ENCODE measurements at regions not wholly inside any gene's neighbourhood (a gene's known extent, or its start where the extent isn't known, plus 50 kb on each side); places are given as distances from the start of the nearest gene placed in this dataset.

DNA sequence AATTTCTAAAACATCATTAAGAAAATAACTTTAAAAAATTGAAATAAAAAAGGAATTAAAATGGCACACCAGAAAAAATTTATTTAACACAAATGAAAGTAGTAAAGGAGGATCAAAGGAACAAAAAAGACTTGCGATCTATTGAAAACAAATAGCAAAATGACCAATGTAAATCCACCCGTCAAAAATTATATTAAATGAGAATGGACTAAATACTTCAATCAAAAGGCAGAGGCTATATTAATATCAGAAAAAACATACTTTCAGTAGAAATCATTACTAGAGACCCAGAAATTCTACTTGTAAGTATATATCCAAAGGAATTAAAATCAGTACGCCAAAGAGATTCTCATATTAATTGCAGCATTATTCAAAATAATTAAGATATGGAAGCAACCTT is 293.1 kb upstream of the SOX4 start:
- no peak for TF ChIP-seq EP300 (IDR thresholded peaks at IDR 0.05)
- TF ChIP-seq, protein P1, sequence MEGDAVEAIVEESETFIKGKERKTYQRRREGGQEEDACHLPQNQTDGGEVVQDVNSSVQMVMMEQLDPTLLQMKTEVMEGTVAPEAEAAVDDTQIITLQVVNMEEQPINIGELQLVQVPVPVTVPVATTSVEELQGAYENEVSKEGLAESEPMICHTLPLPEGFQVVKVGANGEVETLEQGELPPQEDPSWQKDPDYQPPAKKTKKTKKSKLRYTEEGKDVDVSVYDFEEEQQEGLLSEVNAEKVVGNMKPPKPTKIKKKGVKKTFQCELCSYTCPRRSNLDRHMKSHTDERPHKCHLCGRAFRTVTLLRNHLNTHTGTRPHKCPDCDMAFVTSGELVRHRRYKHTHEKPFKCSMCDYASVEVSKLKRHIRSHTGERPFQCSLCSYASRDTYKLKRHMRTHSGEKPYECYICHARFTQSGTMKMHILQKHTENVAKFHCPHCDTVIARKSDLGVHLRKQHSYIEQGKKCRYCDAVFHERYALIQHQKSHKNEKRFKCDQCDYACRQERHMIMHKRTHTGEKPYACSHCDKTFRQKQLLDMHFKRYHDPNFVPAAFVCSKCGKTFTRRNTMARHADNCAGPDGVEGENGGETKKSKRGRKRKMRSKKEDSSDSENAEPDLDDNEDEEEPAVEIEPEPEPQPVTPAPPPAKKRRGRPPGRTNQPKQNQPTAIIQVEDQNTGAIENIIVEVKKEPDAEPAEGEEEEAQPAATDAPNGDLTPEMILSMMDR (IDR thresholded peaks at IDR 0.05) = no peak
